Natural killer cell (primary cell): ENCODE measurements at regions not wholly inside any gene's neighbourhood (a gene's known extent, or its start where the extent isn't known, plus 50 kb on each side); places are given as distances from the start of the nearest gene placed in this dataset.

Source experiments
- ATAC-seq, 3 donors: fragments of 150-1000 bp in 2 of 3; fragments of 200-7000 bp in 1 of 3; cut with Tn5 transposase; 1 replicate in 1 of 3; 2 replicates in 2 of 3; pipeline ENCODE4 v1.10.0; 2021; ENCODE audit warnings: mild to moderate bottlenecking in 2 of 3, moderate library complexity in 2 of 3
- DNase-seq, 2 donors: peaks; one replicate each; pipeline versions ENCODE4 v3.0.0 to v3.0.0-alpha.2; 2013 to 2021; ENCODE audit warnings: mixed read lengths in 1 of 2
- H3K27ac ChIP-seq: one replicate; pipeline ENCODE4 v1.5.1; 2013; ENCODE audit warnings: mild to moderate bottlenecking, low read length
- H3K27me3 ChIP-seq: one replicate; pipeline ENCODE4 v1.6.1; 2013; ENCODE audit warnings: low read length; ENCODE audit not compliant: control insufficient read depth, insufficient read depth
- H3K36me3 ChIP-seq: one replicate; pipeline ENCODE4 v1.6.1; 2013; ENCODE audit warnings: low read length; ENCODE audit not compliant: control insufficient read depth, insufficient read depth
- H3K4me1 ChIP-seq: one replicate; pipeline ENCODE4 v1.6.1; 2013; ENCODE audit warnings: low read length; ENCODE audit not compliant: control insufficient read depth, insufficient read depth
- H3K4me3 ChIP-seq: one replicate; pipeline ENCODE4 v1.5.1; 2013; ENCODE audit warnings: low read length
- H3K9me3 ChIP-seq: one replicate; pipeline ENCODE4 v1.6.1; 2013; ENCODE audit warnings: low read length; ENCODE audit not compliant: control insufficient read depth, insufficient read depth
- H3K27ac Mint-ChIP-seq, 2 donors: one replicate each; pipeline ENCODE4 v1.8.0; 2022; ENCODE audit warnings: mild to moderate bottlenecking in 2 of 2, mixed read lengths in 2 of 2, moderate library complexity in 1 of 2
- H3K27me3 Mint-ChIP-seq, 2 donors: one replicate each; pipeline ENCODE4 v1.8.0; 2022; ENCODE audit warnings: low read depth in 2 of 2, mixed read lengths in 2 of 2
- H3K36me3 Mint-ChIP-seq: one replicate; pipeline ENCODE4 v1.8.0; 2022; ENCODE audit warnings: mixed read lengths
- H3K4me1 Mint-ChIP-seq, 2 donors: one replicate each; pipeline ENCODE4 v1.8.0; 2022; ENCODE audit warnings: mixed read lengths in 2 of 2
- H3K4me3 Mint-ChIP-seq: one replicate; pipeline ENCODE4 v1.8.0; 2022; ENCODE audit warnings: mild to moderate bottlenecking, moderate library complexity, mixed read lengths
- H3K9me3 Mint-ChIP-seq, 2 donors: one replicate each; pipeline ENCODE4 v1.8.0; 2022; ENCODE audit warnings: mixed read lengths in 2 of 2
- CTCF ChIP-seq: fragments of 200-600 bp; IDR thresholded peaks from one replicate; pipeline ENCODE4 v1.8.0; 2022; ENCODE audit warnings: antibody characterized with exemption
- WGBS: methylation state at CpG from one replicate; pipeline ENCODE4 v1.1.7; 2013; ENCODE audit warnings: missing lambda C conversion rate; ENCODE audit not compliant: insufficient coverage; 5-methylcytosine and 5-hydroxymethylcytosine counted together
- intact Hi-C: fragments of 100-400 bp; cut with micrococcal nuclease; formaldehyde crosslinking; loops from one replicate; pipeline ENCODE4 v1.14.2; 2022

GRCh38 chr19:30924069-30924636 lies 425.1 kb downstream of the TSHZ3 start:
- Histone ChIP-seq H3K9me3 (peaks cover 7% of the 10 kb centered on the region), H3K4me1 (no peaks in the 10 kb centered on the region), H3K4me3 (no peak overlapping the region), H3K27ac (no peak overlapping the region), H3K36me3 (no peaks in the 10 kb centered on the region), H3K27me3 (peaks cover 2% of the 10 kb centered on the region)
- Mint-ChIP-seq H3K9me3 (no peaks in the 10 kb centered on the region), H3K4me1 (no peaks in the 10 kb centered on the region), H3K27ac (no peak overlapping the region), H3K36me3 (no peaks in the 10 kb centered on the region), H3K27me3 (peaks cover 19 to 23% of the 10 kb centered on the region in 2 donors), H3K4me3 (no peak overlapping the region)
- DNase-seq (no peak), ATAC-seq (no peak)
- intact Hi-C loops = no loop called here
- WGBS = 75% methylated on average over 10 of the region's 11 CpGs
- TF ChIP-seq CTCF = no peak

GRCh38 chr19:30923621-30924020 lies 425.6 kb downstream of the TSHZ3 start:
- no peaks in the 10 kb centered on the region for H3K36me3 Mint-ChIP-seq
- no peak overlapping the region for H3K27ac Mint-ChIP-seq
- no peak for TF ChIP-seq CTCF
- Histone ChIP-seq H3K27me3 (peaks cover 2% of the 10 kb centered on the region), H3K27ac (no peak overlapping the region), H3K9me3 (peaks cover 7% of the 10 kb centered on the region), H3K4me3 (no peak overlapping the region), H3K4me1 (no peaks in the 10 kb centered on the region), H3K36me3 (no peaks in the 10 kb centered on the region)
- H3K4me3 Mint-ChIP-seq = no peak overlapping the region
- ATAC-seq = no peak
- no peak for DNase-seq
- no peaks in the 10 kb centered on the region for H3K4me1 Mint-ChIP-seq
- 51% methylated on average over 3 of the region's 4 CpGs for WGBS
- H3K27me3 Mint-ChIP-seq = peaks cover 22 to 23% of the 10 kb centered on the region in 2 donors
- intact Hi-C loops = no loop called here
- H3K9me3 Mint-ChIP-seq = no peaks in the 10 kb centered on the region

- no peaks in the 10 kb centered on the region for H3K36me3 ChIP-seq
- Mint-ChIP-seq H3K27ac (no peak overlapping the region), H3K27me3 (peaks cover 20 to 23% of the 10 kb centered on the region in 2 donors), H3K36me3 (no peaks in the 10 kb centered on the region), H3K4me3 (no peak overlapping the region), H3K4me1 (no peaks in the 10 kb centered on the region), H3K9me3 (no peaks in the 10 kb centered on the region)
- no peaks in the 10 kb centered on the region for H3K4me1 ChIP-seq
- DNase-seq (no peak), ATAC-seq (no peak)
- no peak overlapping the region for H3K4me3 ChIP-seq
- no peak for TF ChIP-seq CTCF
- no peak overlapping the region for H3K27ac ChIP-seq
- peaks cover 7% of the 10 kb centered on the region for H3K9me3 ChIP-seq
- intact Hi-C loops = no loop called here
- peaks cover 2% of the 10 kb centered on the region for H3K27me3 ChIP-seq
- 67% methylated on average over 4 of the region's 4 CpGs for WGBS
Measured at GRCh38 chr19:30923096-30923495, 426.1 kb downstream of the TSHZ3 start.

- no peak for DNase-seq
- H3K27me3 Mint-ChIP-seq = peaks cover 12 to 18% of the 10 kb centered on the region in 2 donors
- no peaks in the 10 kb centered on the region for H3K9me3 Mint-ChIP-seq
- H3K36me3 Mint-ChIP-seq = no peaks in the 10 kb centered on the region
- Histone ChIP-seq H3K9me3 (no peaks in the 10 kb centered on the region), H3K27me3 (no peaks in the 10 kb centered on the region), H3K4me1 (no peaks in the 10 kb centered on the region), H3K4me3 (no peak overlapping the region), H3K36me3 (no peaks in the 10 kb centered on the region), H3K27ac (no peak overlapping the region)
- 82% methylated on average over 9 of the region's 11 CpGs for WGBS
- intact Hi-C loops = no loop called here
- no peak for TF ChIP-seq CTCF
- no peak overlapping the region for H3K27ac Mint-ChIP-seq
- no peaks in the 10 kb centered on the region for H3K4me1 Mint-ChIP-seq
- no peak for ATAC-seq
- no peak overlapping the region for H3K4me3 Mint-ChIP-seq
Measured at GRCh38 chr19:30920222-30920621, 429.0 kb downstream of the TSHZ3 start.
